ENCODE measurements at regions not wholly inside any gene's neighbourhood (a gene's known extent, or its start where the extent isn't known, plus 50 kb on each side); places are given as distances from the start of the nearest gene placed in this dataset.

DNA sequence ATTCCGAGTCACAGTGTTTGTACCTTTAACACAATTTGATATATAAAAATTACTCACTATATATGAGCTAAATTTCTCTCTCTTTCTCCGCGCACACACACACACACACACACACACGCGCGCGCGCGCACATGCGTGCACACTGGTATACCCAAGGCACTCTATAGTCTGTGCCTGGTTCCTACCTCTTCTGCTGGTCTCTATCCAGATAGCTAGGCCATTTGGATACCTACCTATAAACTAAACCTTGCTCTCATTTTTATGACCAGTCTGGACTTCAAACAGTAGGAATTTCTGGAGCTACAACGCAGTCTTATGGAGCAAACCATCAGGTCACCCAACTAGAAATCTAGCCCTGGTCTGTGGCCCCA, 97.1 kb upstream of the MAGI3 start:
- Histone ChIP-seq H3K9me3 (ENCODE audit: insufficient read depth in 2 of 2, low read depth in 1 of 2, low read length in 1 of 2) (no peaks in the 10 kb centered on the region), H2BK20ac (ENCODE audit: low read length) (no peak overlapping the region), H3K4me3 (ENCODE audit: extremely low read depth in 1 of 4, insufficient read depth in 2 of 4, low read depth in 3 of 4, low read length in 4 of 4) (no peak overlapping the region), H4K91ac (replicated peaks; ENCODE audit: insufficient read length, low read length) (no peak overlapping the region), H3K23me2 (ENCODE audit: low read depth, low read length) (no peaks in the 10 kb centered on the region), H2BK12ac (ENCODE audit: low read depth, low read length) (no peak overlapping the region), H2BK15ac (ENCODE audit: low read length) (no peak overlapping the region), H3K79me2 (ENCODE audit: control insufficient read depth in 1 of 2, insufficient read depth in 2 of 2, low read length in 2 of 2) (no peaks in the 10 kb centered on the region), H2BK120ac (replicated peaks; ENCODE audit: low read depth, low read length) (no peak overlapping the region), H4K8ac (ENCODE audit: extremely low read depth, insufficient read depth, low read length) (no peak overlapping the region), H3K27me3 (replicated peaks in 1 of 4; ENCODE audit: control insufficient read depth in 3 of 4, extremely low read depth in 1 of 4, insufficient read depth in 3 of 4, low read length in 3 of 4) (no peaks in the 10 kb centered on the region), H3K36me3 (ENCODE audit: control insufficient read depth in 2 of 4, insufficient read depth in 4 of 4, low read length in 3 of 4) (no peaks in the 10 kb centered on the region), H3K23ac (ENCODE audit: insufficient read length) (no peak overlapping the region), H4K5ac (ENCODE audit: insufficient read length, low read depth, low read length) (no peak overlapping the region), H4K20me1 (replicated peaks in 1 of 2; ENCODE audit: control insufficient read depth in 1 of 2, insufficient read depth in 2 of 2, low read length in 2 of 2) (no peaks in the 10 kb centered on the region), H2AK5ac (ENCODE audit: low read depth, low read length) (no peak overlapping the region), H3K14ac (ENCODE audit: insufficient read length) (no peak overlapping the region), H3K18ac (ENCODE audit: extremely low read depth, low read length) (no peak overlapping the region), H2AFZ (ENCODE audit: low read length) (0 out of 2 replicates have a peak overlapping the region, but pooled peaks have one; percentile 51), H3K27ac (ENCODE audit: low read depth, low read length) (no peak overlapping the region), H3K9ac (replicated peaks in 1 of 4; ENCODE audit: extremely low read depth in 1 of 4, low read depth in 3 of 4, low read length in 3 of 4) (no peak overlapping the region), H3K79me1 (ENCODE audit: low read depth, low read length) (no peaks in the 10 kb centered on the region), H2BK5ac (ENCODE audit: low read depth, low read length) (no peak overlapping the region), H3K4ac (replicated peaks; ENCODE audit: insufficient read length, low read depth, low read length) (no peak overlapping the region), H3K4me1 (replicated peaks in 1 of 4; ENCODE audit: control insufficient read depth in 3 of 4, insufficient read depth in 4 of 4, low read length in 3 of 4) (no peaks in the 10 kb centered on the region), H3K4me2 (ENCODE audit: insufficient read depth in 1 of 2, low read depth in 2 of 2, low read length in 2 of 2) (no peak overlapping the region), H3K56ac (replicated peaks; ENCODE audit: insufficient read length, low read depth, low read length) (no peak overlapping the region)
- 93% methylated on average over 11 of the region's 11 CpGs; no CpG with 5 or more reads in 1 of the 2 experiments for WGBS, 2 experiments (ENCODE audit: extremely low coverage in 1 of 2, insufficient coverage in 1 of 2, insufficient read length in 1 of 2, insufficient replicate concordance in 2 of 2, low coverage in 1 of 2, low lambda C conversion rate in 2 of 2, missing lambda C conversion rate in 1 of 2)
- ChIA-PET CTCF (ENCODE audit: partially characterized antibody) (interaction anchor here (0.6 to 1.0 kb wide), 2 partner anchors 78 to 133 kb away, joined by 3 to 4 read pairs; no protein-coding TSS in a partner anchor), POLR2A (ENCODE audit: partially characterized antibody) (interaction anchor here (0.5 kb wide), 1 partner anchor 345 kb away, joined by 3 read pairs; no protein-coding TSS in a partner anchor)
- FAIRE-seq: no peak
- TF ChIP-seq, protein P1, sequence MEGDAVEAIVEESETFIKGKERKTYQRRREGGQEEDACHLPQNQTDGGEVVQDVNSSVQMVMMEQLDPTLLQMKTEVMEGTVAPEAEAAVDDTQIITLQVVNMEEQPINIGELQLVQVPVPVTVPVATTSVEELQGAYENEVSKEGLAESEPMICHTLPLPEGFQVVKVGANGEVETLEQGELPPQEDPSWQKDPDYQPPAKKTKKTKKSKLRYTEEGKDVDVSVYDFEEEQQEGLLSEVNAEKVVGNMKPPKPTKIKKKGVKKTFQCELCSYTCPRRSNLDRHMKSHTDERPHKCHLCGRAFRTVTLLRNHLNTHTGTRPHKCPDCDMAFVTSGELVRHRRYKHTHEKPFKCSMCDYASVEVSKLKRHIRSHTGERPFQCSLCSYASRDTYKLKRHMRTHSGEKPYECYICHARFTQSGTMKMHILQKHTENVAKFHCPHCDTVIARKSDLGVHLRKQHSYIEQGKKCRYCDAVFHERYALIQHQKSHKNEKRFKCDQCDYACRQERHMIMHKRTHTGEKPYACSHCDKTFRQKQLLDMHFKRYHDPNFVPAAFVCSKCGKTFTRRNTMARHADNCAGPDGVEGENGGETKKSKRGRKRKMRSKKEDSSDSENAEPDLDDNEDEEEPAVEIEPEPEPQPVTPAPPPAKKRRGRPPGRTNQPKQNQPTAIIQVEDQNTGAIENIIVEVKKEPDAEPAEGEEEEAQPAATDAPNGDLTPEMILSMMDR (IDR thresholded peaks at IDR 0.05; ENCODE audit: control extremely low read depth in 1 of 3, insufficient read depth in 1 of 3, low read depth in 1 of 3, low read length in 3 of 3): no peak
- no peak for TF ChIP-seq TAF7 (optimal IDR thresholded peaks at IDR 0.05; ENCODE audit: borderline replicate concordance, low read depth, low read length)
- no peak for TF ChIP-seq KDM5A (IDR thresholded peaks at IDR 0.05; ENCODE audit: low read length)
- no peak for TF ChIP-seq SAP30 (IDR thresholded peaks at IDR 0.05; ENCODE audit: insufficient read depth, insufficient replicate concordance, low read length)
- TF ChIP-seq SP4 (IDR thresholded peaks at IDR 0.05; ENCODE audit: low read length): no peak
- TF ChIP-seq CTBP2 (IDR thresholded peaks at IDR 0.05; ENCODE audit: borderline replicate concordance, insufficient read depth, insufficient read length, low read length): no peak
- TF ChIP-seq POLR2A (IDR thresholded peaks at IDR 0.05; ENCODE audit: control extremely low read depth in 1 of 2, low read depth in 2 of 2, low read length in 2 of 2): no peak
- no peak for TF ChIP-seq BACH1 (IDR thresholded peaks at IDR 0.05; ENCODE audit: low read length)
- TF ChIP-seq MAX (IDR thresholded peaks at IDR 0.05): no peak
- TF ChIP-seq POU5F1 (IDR thresholded peaks at IDR 0.05; ENCODE audit: low read depth, low read length): no peak
- TF ChIP-seq RXRA (IDR thresholded peaks at IDR 0.05; ENCODE audit: insufficient read depth, low read depth, low read length): no peak
- TF ChIP-seq POLR2AphosphoS5 (IDR thresholded peaks at IDR 0.05; ENCODE audit: low read depth, low read length): no peak
- no peak for DNase-seq (ENCODE audit: low read depth in 1 of 2, low spot score in 2 of 2)

Data from H1 (cell line).